ENCODE measurements at regions not wholly inside any gene's neighbourhood (a gene's known extent, or its start where the extent isn't known, plus 50 kb on each side); places are given as distances from the start of the nearest gene placed in this dataset.

DNA sequence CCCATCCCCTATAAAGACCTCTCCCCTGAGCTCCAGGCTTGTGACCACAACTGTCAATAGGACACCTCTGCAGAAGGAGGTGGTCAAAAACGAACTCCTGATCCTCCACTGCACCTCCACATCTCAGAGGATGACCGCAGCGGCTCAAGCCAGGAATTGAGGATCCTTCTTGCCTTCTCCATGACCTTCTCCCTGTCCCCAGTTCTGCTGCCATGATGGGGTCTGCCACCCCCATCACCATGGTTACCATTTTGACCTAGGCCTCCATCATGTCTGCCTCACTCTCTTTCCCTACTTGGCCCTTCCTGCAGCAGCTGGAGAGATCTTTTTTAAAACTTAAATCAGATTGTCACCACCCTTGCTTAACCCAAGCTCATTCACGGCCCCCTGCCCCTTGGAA is 81.3 kb upstream of the LINGO1 start:
- no peak for DNase-seq
- Histone ChIP-seq H3K36me3 (no peaks in the 10 kb centered on the region), H3K4me3 (no peak overlapping the region), H3K4me1 (no peaks in the 10 kb centered on the region), H3K9me3 (no peaks in the 10 kb centered on the region), H3K27me3 (replicated peaks in 1 of 7) (peaks cover 0 to 36% (median 6%) of the 10 kb centered on the region in 7 donors), H3K27ac (no peak overlapping the region)
- intact Hi-C loops (cut with DNase I; ENCODE audit: low total_unique reads): no loop called here
- WGBS, 5 donors: 64 to 75% (median 68%) methylated on average over 4 of the region's 4 CpGs
- TF ChIP-seq POLR2A (IDR thresholded peaks at IDR 0.05): no peak
- TF ChIP-seq, protein P1, sequence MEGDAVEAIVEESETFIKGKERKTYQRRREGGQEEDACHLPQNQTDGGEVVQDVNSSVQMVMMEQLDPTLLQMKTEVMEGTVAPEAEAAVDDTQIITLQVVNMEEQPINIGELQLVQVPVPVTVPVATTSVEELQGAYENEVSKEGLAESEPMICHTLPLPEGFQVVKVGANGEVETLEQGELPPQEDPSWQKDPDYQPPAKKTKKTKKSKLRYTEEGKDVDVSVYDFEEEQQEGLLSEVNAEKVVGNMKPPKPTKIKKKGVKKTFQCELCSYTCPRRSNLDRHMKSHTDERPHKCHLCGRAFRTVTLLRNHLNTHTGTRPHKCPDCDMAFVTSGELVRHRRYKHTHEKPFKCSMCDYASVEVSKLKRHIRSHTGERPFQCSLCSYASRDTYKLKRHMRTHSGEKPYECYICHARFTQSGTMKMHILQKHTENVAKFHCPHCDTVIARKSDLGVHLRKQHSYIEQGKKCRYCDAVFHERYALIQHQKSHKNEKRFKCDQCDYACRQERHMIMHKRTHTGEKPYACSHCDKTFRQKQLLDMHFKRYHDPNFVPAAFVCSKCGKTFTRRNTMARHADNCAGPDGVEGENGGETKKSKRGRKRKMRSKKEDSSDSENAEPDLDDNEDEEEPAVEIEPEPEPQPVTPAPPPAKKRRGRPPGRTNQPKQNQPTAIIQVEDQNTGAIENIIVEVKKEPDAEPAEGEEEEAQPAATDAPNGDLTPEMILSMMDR (IDR thresholded peaks at IDR 0.05 in 8 of 11, conservative IDR thresholded peaks at IDR 0.05 in 3 of 11): no peak
- no peak for TF ChIP-seq POLR2AphosphoS5 (IDR thresholded peaks at IDR 0.05)

DNA sequence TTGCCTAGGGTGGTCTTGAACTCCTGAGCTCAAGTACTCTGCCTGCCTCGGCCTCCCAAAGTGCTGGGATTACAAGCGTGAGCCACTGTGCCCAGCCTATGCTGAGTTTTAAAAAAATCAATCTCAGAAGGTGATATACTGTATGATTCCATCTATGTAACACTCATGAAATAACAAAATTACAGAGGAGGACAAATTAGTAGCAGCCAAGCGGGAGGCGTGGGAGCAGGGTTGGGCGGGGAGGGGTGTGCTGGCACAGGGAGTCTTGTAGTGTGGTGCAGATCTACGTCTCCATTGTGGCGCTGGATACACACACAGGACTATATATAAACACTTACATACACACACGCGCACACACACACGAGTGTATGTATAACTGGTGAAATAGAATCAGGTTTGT is 80.6 kb upstream of the LINGO1 start:
- WGBS, 5 donors: 87 to 94% (median 91%) methylated on average over 10 of the region's 10 CpGs
- intact Hi-C loops (cut with DNase I; ENCODE audit: low total_unique reads): no loop called here
- no peaks in the 10 kb centered on the region for H3K36me3 ChIP-seq
- no peak overlapping the region for H3K4me3 ChIP-seq
- no peak for TF ChIP-seq POLR2AphosphoS5 (IDR thresholded peaks at IDR 0.05)
- TF ChIP-seq, protein P1 (IDR thresholded peaks at IDR 0.05 in 8 of 11, conservative IDR thresholded peaks at IDR 0.05 in 3 of 11): no peak
- TF ChIP-seq POLR2A (IDR thresholded peaks at IDR 0.05): no peak
- no peak overlapping the region for H3K27ac ChIP-seq
- no peaks in the 10 kb centered on the region for H3K9me3 ChIP-seq
- H3K4me1 ChIP-seq: no peaks in the 10 kb centered on the region
- no peak for DNase-seq
- H3K27me3 ChIP-seq (replicated peaks in 1 of 7): peaks cover 0 to 36% (median 6%) of the 10 kb centered on the region in 7 donors

DNA sequence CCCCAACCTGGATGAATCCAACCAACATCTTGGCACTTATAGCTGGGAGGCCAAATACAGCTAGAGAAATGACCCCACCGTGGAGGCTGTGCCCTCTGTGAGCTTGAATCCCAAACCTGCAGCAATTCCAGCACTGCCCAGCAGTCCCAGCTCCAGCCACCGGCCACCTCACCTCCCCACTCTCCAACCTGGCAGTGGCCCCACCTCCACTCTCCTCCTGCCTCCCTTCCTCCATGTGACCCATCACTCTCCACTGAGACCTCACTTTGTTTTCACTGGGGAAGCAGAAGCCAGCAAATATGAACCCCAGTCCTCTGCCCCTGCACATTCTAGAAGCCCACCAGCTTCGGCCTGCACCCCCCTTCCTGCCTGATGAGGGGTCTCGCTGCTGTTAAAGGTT is 79.7 kb upstream of the LINGO1 start:
- H3K27ac ChIP-seq: no peak overlapping the region
- no peak overlapping the region for H3K4me3 ChIP-seq
- TF ChIP-seq, protein P1 (IDR thresholded peaks at IDR 0.05 in 8 of 11, conservative IDR thresholded peaks at IDR 0.05 in 3 of 11): no peak
- no peak for TF ChIP-seq POLR2AphosphoS5 (IDR thresholded peaks at IDR 0.05)
- no peak for TF ChIP-seq POLR2A (IDR thresholded peaks at IDR 0.05)
- no peaks in the 10 kb centered on the region for H3K36me3 ChIP-seq
- WGBS, 5 donors: 56 to 70% (median 65%) methylated on average over 4 of the region's 4 CpGs
- no peaks in the 10 kb centered on the region for H3K4me1 ChIP-seq
- H3K9me3 ChIP-seq: no peaks in the 10 kb centered on the region
- no peak for DNase-seq
- H3K27me3 ChIP-seq (replicated peaks in 1 of 7): peaks cover 0 to 34% (median 6%) of the 10 kb centered on the region in 7 donors
- intact Hi-C loops (cut with DNase I; ENCODE audit: low total_unique reads): no loop called here

DNA sequence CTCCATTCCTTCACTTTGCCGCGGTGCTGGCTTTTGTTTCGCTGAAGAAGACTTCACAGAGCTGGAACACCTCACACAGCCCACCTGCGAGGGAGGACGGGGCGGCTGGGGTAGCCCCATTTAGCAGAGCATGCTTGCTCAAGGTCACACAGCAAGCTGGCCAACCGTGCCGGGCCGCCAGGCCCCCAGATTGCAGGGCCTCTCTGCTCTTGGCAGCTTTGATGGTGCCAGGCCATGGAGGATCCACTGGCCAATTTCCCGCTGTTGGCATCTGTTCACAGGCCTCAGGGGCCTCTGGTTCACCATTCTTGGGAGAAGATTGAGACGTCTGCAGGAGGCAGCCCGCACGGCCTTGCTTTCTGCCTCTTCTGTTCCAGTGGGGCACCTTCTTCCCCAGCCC is 77.9 kb upstream of the LINGO1 start:
- 87 to 94% (median 91%) methylated on average over 9 to 13 of the region's 13 CpGs for WGBS, 5 donors
- Histone ChIP-seq H3K4me1 (no peaks in the 10 kb centered on the region), H3K36me3 (no peaks in the 10 kb centered on the region), H3K27me3 (replicated peaks in 1 of 7) (peaks cover 0 to 35% (median 6%) of the 10 kb centered on the region in 7 donors), H3K27ac (no peak overlapping the region), H3K9me3 (no peaks in the 10 kb centered on the region), H3K4me3 (no peak overlapping the region)
- DNase-seq: no peak
- intact Hi-C loops (cut with DNase I; ENCODE audit: low total_unique reads): no loop called here
- TF ChIP-seq, protein P1 (IDR thresholded peaks at IDR 0.05 in 8 of 11, conservative IDR thresholded peaks at IDR 0.05 in 3 of 11): no peak
- TF ChIP-seq POLR2AphosphoS5 (IDR thresholded peaks at IDR 0.05) (no peak), POLR2A (IDR thresholded peaks at IDR 0.05) (no peak)
